ENCODE measurements at regions not wholly inside any gene's neighbourhood (a gene's known extent, or its start where the extent isn't known, plus 50 kb on each side); places are given as distances from the start of the nearest gene placed in this dataset.
"Not testable (repeated sequence)": the region's sequence is repeated elsewhere in the genome, so short reads cannot be mapped to it uniquely, and the experiment has no call there.

- not testable (repeated sequence) for DNase-seq
Measured at GRCh38 chr16:66084731-66085130, 281.8 kb upstream of the CDH5 start.

- no peak for DNase-seq
Measured at GRCh38 chr16:66084306-66084705, 282.2 kb upstream of the CDH5 start.

- no peak for DNase-seq
Measured at GRCh38 chr16:66083171-66083570, 283.3 kb upstream of the CDH5 start.

- DNase-seq, result no peak
Measured at GRCh38 chr16:66082424-66082823, 284.1 kb upstream of the CDH5 start.

- DNase-seq, result no peak
Measured at GRCh38 chr16:66081775-66082366, 284.6 kb upstream of the CDH5 start.

DNA sequence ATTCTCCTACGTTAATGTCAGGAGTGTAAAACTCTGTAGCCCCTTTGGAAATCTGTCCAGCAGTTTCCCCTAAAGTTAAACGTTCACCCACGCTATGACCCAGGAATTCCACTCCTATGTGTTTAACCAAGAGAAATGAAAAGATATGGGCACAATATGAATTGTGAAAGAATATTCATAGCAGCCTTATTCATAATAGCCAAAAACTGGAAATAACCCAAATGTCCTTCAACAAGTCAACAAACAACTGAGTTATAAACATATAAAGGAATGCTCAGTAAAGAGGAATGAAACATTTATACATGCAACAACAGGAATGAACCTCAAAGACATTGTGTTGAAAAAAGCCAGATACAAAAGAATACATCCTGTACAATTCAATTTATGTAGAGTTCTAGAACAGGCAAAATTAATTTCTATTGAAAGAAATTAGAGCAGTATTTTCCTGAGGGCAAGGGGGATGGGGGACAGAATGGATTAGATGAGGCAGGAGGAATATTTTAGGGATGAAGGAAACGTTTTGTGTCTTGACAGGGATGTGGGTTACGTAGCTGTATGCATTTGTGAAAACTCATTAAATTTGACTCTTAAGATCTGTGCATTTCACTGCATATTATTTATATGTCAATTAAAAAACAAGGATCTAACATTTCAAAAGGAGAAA, 286.7 kb upstream of the CDH5 start:
- DNase-seq, result no peak

DNA sequence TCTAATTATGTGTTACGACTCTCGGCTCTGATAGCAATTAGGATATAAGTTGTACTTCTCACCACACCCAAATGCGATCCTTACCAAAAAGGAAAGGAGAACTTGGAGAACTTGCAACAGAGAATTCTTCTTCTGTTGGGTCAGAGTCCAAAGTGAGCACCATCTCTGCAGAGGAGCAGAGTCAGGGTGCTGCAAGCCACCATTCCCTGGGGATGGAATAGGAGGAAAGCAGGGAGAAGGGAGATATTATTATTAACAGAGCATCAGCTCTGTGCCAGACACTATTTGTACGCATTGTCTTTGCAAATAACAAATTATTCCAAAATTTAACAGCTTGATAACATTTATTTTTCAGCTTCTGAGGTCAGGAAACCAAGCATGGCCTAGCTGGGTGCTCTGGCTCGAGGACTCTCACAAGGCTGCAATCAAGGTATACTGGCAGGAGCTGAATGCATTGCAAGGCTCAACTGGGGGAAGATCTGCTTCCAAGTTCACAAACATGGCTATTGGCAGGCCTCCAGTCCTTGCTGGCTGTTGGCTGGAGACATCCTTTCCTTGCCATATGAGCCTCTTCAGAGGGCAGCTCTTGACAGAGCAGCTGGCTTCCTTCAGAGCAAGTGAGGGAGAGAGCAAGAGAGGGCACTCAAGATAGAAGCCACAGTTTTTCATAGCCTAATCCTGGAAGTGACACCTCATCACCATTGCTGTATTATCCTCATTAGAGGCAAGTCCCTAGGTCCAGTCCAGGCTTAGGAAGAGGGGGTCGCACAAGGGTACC, 296.2 kb upstream of the CDH5 start:
- no peak for DNase-seq

DNA sequence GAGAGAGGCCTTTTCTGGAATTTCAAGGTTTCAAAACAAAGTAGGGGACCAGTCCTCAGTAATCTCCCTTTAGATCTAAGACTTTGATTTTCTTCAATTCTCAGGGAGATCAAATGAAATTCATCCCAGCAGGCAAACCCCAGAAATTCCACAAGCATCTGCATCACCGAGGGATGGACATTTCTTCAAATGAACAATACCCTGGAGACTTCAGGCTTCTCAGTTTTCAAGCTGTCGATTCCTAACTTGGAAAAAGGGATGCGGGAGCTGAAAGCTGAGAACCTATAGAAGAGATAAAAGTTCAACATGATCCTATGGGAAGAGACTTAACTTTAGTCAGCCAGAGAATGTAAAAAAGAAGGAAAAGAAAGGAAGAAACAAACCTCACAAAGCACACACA, 296.9 kb upstream of the CDH5 start:
- no peak for DNase-seq

DNA sequence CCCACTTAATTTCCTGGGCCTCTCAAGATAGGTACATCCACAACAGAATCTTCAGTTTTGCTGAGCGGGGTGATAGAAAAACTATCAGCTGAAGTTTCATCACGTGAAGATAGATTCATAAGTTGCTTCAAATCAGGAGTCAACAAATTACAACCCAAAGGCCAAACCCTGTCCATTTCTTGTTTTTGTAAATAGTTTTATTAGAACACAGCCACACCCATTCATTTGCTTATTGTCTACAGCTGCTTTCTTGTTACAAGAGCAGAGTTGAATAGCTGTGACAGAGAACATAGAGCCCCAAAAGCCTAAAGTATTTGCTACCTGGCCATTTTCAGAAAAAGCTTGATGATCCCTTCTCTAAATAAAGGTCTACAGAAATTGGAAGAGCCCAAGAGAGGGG, 300.1 kb upstream of the CDH5 start:
- DNase-seq, result no peak

DNA sequence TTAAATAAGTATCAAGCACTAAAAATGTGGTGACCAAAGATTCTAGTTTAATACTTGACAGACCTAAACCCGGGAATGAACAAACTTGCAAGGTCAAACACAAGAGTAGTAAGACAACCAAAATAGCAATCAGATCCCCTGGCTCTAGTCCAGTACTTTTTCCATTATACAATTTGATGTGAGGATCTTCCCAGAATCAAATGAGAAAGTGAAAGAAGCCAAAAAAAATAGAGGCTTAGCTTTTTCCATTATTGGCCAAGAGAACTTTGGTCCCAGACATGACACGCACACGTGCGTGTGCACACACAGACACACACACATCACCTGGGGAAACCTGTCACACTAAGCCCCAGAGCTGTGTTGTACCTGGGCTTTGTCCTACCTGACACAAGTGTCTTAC, 300.6 kb upstream of the CDH5 start:
- no peak for DNase-seq

DNA sequence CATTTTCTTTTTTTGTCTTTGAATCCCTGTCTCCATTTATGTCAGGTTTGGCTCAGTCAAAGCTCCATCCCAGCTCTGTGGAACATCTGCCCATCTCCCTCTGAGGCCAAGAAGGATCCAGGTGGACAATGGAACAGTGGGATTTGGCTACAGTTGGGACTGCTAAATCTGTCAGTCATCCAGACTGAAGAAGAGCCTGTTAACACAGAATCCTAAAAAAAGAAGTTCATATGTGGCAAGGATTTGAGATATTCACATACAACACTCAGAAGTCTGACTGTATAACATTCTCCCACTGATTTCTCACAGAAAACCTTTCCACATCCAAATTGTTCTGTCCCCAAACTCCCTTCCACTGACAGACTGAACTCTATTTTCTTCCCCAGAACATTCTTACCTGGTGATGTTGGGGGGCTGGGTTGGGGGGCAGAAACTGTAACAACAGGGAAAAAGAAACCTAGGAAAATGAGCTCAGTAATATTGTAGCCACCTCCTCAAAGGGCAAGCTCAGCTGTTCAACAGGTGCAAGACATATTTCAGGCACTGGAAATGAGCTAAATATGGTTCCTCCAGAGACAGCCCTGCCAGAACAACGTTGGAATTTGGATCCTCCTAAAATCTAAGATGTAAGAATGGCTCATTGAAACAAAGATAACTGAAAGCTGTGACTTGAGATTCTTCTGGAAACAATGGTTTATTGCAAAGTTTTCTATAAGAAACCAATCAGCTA, 301.5 kb upstream of the CDH5 start:
- DNase-seq, result no peak

DNA sequence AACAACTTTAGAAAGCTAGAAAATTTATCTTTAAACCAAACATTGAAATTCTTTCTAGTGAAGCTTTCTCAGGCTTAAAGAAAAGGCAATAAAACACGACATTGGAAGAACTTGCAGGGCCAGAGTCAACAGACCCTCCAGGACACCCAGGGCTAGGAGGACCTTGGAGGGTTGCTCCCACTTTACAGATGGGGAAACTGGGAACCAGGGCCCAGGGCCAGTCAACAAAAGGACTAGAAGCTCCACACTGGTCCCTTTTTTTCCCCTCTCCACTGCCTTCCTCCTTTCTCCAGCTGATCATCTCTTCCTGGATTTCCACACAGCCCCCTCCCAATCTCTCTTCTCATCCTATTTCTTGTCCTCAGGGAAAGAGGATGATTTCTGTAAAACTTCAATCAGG, 307.7 kb upstream of the CDH5 start:
- DNase-seq, result no peak

DNA sequence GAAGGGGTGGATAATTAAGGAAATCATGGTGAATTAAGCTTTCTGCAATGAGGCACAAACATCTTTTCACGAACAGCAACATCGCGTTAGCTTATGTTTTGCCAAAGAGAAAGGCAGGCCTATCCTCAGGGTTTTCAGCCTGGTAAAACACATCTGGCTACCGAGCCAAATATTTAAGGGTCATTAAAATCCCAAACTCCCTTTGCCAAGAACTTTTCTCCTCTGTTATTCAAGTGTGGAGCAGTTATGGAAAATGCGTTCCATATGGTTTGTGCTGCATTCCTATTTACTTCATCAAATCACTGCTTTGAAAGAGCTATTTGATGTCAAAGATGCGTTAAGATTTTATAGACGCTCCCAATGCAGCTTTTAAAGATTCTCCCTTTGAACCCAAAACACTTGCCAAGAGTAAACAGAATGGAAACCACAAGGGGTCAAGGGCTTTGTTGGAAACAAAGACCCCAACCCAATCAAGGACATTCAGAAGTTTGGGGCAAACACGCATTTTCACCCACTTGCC, 308.3 kb upstream of the CDH5 start:
- no peak for DNase-seq

GRCh38 chr16:66057057-66057456, 309.4 kb upstream of the CDH5 start:
- no peak for DNase-seq

GRCh38 chr16:66054095-66054494, 312.4 kb upstream of the CDH5 start:
- DNase-seq, result no peak

DNA sequence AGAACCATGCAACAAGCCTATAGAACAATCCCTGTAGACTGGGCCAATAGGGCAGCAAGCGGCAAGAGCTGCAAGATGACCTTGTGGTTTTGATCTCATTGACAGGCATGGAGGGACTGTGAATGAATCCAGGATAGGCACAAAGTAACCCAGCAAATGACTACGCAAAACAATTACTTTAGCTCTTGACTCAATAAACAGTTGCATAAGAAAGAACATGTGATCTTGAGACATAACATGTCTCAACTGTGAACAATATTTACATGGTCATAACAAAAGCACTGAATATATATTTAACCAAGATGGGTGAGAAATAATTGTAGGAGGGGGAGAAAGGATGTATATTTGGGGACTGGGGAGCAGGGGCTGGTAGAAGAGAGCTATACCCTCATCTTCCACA, 313.7 kb upstream of the CDH5 start:
- DNase-seq, result no peak

DNA sequence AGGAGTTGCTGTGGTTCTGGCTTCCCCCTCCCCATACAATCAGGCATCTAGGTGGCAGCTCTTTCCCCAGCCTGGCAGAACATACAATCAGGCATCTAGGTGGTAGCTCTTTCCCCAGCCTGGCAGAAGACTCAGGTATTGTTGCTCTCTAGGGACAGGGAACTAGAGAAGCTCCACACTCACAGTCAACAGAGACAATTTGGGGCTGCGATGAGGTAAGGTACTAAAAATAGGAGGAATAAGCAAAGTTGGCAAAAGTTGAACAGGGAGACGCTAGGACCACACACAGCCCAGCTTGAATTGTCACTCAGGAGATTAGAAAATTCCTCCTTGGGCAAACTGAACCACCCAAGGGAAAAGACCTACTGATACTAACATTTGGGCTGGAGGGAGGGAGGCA, 315.5 kb upstream of the CDH5 start:
- DNase-seq, result no peak

DNA sequence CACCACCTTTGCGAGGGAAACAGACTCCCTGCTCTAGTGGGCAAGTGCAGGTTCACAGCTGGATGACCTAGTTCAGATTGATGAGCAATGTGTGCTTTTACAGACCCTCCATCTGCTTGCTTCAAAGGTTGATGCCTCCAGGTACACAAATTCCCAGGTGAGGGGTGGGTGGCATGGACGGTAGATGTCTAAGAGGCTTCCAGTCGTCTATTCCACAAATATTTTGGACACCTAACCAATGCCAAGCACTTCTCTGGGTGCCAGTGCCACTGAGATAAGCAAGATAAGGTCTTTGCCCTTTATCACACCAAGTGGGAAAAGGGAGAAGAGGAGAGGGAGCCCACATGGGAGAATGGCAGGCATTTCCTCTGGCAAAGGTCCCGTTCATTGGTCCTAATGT, 316.6 kb upstream of the CDH5 start:
- no peak for DNase-seq

DNA sequence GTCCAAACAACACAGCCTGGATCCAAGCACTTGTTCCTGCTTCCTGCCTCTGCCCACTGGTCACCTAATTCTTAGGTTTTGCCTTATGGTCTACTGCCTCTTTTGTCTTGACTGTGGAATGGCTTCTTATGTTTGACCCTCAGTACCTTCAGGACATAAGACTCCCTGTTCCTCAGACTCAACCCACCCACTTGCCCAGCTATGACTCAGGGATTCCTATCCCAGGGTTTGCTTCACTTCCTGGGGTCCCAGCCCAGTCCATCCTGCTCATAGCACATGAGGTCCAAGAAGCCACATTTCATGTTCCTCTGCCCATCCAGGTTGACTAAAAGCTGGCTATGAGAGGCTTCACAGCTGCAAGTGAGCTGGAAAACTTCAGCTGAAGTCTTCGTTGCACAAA, 320.9 kb upstream of the CDH5 start:
- no peak for DNase-seq

- DNase-seq, result no peak
Measured at GRCh38 chr16:66044556-66044955, 321.9 kb upstream of the CDH5 start.

DNA sequence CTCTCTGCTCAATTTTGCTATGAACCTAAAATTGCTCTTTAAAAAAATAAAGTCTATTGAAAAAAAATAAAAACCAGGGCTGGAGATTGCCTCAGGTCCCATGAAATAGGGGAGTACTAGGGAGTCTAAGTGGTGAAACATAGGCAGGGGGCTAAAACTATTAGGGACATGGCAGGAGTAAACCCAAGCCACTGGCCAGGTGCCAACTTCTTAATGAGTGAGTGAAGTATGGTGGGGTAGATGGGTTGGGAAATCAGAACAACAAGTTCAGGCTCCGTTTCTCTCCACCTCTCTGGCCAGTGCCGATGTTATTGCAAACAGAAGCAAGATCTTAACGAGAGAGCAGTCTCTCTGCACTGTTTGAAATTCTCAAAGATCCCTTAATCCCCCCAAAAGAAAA, 322.4 kb upstream of the CDH5 start:
- no peak for DNase-seq

GRCh38 chr16:66043326-66043725, 323.2 kb upstream of the CDH5 start:
- no peak for DNase-seq

- DNase-seq, result no peak
Measured at GRCh38 chr16:66042341-66042740, 324.1 kb upstream of the CDH5 start.

DNA sequence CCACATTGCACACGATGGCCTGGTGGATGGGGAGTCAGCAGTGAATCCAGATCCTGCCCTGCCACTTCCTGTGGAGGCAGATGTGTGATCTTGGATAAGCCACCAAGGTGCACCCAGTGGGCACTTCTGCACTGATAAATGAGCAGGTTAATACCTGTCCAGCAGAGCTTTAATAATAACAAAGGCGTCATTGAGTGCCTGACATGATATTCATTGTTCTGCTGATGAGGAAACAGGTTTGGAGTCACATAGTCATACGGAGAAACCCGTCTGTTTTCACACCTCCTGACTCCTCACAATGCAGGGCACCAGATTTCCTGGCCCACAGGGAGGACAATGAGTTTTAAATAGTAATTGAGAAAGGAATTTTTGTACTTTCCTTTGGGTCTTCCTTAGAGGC, 324.6 kb upstream of the CDH5 start:
- DNase-seq, result no peak
